ENCODE measurements at regions not wholly inside any gene's neighbourhood (a gene's known extent, or its start where the extent isn't known, plus 50 kb on each side); places are given as distances from the start of the nearest gene placed in this dataset.

DNA sequence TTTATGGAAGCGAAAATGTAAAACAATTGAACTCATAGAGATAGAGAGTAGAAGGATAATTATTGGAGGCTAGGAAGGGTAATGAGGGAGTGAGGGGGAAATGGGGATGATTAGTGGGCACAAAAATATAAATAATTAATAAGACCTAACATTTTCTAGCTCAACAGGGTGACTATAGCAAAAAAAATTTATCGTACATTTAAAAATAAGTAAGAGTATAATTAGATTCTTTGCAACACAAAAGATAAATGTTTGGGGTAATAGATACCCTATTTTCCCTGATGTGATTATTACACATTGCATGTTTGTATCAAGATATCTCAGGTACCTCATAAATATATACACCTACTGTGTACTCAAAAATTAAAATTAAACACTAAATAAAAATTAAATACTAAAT is 1070.0 kb downstream of the LRFN5 start:
- no peak for TF ChIP-seq POLR2A (IDR thresholded peaks at IDR 0.05)
- TF ChIP-seq, protein P1, sequence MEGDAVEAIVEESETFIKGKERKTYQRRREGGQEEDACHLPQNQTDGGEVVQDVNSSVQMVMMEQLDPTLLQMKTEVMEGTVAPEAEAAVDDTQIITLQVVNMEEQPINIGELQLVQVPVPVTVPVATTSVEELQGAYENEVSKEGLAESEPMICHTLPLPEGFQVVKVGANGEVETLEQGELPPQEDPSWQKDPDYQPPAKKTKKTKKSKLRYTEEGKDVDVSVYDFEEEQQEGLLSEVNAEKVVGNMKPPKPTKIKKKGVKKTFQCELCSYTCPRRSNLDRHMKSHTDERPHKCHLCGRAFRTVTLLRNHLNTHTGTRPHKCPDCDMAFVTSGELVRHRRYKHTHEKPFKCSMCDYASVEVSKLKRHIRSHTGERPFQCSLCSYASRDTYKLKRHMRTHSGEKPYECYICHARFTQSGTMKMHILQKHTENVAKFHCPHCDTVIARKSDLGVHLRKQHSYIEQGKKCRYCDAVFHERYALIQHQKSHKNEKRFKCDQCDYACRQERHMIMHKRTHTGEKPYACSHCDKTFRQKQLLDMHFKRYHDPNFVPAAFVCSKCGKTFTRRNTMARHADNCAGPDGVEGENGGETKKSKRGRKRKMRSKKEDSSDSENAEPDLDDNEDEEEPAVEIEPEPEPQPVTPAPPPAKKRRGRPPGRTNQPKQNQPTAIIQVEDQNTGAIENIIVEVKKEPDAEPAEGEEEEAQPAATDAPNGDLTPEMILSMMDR (IDR thresholded peaks at IDR 0.05): no peak
- H3K27me3 ChIP-seq: no peaks in the 10 kb centered on the region
- no peak overlapping the region for H3K4me3 ChIP-seq
- H3K4me1 ChIP-seq: no peaks in the 10 kb centered on the region
- no peak for DNase-seq
- no peak overlapping the region for H3K27ac ChIP-seq
- H3K36me3 ChIP-seq: no peaks in the 10 kb centered on the region
- H3K9me3 ChIP-seq: no peaks in the 10 kb centered on the region

DNA sequence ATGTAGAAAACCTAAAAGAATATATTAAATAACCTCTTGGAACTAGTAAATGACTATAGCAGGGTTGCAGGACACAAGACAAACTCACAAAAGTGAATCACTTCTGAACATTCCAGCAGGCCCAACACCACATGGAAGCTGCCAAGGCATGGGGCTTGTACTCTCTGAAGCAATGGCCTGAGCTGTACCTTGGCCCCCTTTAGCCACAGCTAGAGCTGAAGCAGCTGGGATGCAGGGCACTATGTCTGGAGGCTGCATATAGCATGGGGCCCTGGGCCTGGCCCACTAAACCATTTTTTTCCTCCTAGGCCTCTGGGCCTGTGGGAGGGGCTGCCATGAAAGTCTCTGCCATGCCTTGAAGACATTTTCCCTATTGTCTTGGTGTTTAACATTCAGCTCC is 1067.3 kb downstream of the LRFN5 start:
- no peak for DNase-seq
- H3K27me3 ChIP-seq: no peaks in the 10 kb centered on the region
- H3K4me1 ChIP-seq: no peaks in the 10 kb centered on the region
- H3K9me3 ChIP-seq: no peaks in the 10 kb centered on the region
- TF ChIP-seq, protein P1 (IDR thresholded peaks at IDR 0.05): no peak
- no peak for TF ChIP-seq POLR2A (IDR thresholded peaks at IDR 0.05)
- H3K4me3 ChIP-seq: no peak overlapping the region
- no peaks in the 10 kb centered on the region for H3K36me3 ChIP-seq
- no peak overlapping the region for H3K27ac ChIP-seq

DNA sequence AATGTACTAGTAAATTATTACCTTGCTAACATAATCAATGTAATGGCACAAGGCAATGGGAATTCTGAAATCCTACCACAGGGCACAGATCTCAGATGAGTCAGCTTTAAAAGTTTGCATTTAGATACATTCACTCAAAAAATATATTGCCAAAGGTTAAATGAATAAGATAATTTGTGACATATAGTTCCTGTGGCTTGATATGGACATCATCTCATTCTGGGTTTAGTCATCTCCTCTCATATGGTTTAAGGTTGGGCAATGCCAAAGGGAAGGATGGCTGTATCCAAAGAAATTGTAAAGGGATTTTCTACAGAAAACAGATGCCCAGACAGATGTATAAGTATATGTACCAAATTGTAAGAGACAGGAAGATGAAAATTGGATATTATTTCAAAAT is 1065.0 kb downstream of the LRFN5 start:
- Histone ChIP-seq H3K9me3 (no peaks in the 10 kb centered on the region), H3K36me3 (no peaks in the 10 kb centered on the region), H3K4me3 (no peak overlapping the region), H3K27me3 (no peaks in the 10 kb centered on the region), H3K4me1 (no peaks in the 10 kb centered on the region), H3K27ac (no peak overlapping the region)
- no peak for TF ChIP-seq POLR2A (IDR thresholded peaks at IDR 0.05)
- TF ChIP-seq, protein P1 (IDR thresholded peaks at IDR 0.05): no peak
- DNase-seq: no peak

DNA sequence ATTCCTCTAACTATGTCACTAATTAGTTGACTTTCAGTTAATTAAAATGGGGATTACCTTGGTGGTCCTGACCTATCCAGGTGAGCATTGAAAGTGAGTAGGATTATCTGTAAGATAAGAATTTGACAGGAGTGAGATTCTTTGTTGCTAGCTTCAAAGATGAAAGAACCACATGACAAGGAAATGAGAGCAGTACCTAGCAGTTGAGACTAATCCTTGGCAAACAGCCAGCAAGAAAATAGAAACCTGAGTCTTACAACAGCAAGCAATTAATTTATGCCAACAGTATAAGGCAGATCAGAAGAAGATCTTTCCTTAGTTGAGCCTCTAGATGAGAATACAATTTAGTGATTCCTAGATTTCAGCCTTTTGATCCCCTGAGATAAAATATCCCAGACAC is 1058.4 kb downstream of the LRFN5 start:
- Histone ChIP-seq H3K9me3 (no peaks in the 10 kb centered on the region), H3K27ac (no peak overlapping the region), H3K27me3 (no peaks in the 10 kb centered on the region), H3K4me1 (no peaks in the 10 kb centered on the region), H3K4me3 (no peak overlapping the region), H3K36me3 (no peaks in the 10 kb centered on the region)
- TF ChIP-seq, protein P1 (IDR thresholded peaks at IDR 0.05): no peak
- TF ChIP-seq POLR2A (IDR thresholded peaks at IDR 0.05): no peak
- DNase-seq: no peak

DNA sequence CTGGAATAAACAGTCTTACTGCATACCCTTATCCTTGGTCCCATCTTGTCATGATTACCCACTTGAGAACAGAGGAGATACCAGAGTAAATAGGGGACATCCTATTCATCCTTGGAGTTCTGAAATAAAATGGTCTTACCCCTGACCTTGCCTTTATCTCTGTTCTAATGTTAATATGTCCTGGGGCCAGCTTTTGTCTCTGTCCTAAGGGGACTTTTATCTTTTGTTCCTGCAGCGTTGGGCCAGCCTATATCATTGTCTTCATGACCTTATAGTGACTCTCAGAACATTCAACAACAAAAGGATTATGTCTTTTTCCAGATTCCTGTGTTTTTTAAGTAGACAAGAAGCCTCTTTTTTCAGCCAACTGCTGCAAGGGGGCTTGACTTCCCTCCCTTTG is 1057.5 kb downstream of the LRFN5 start:
- Histone ChIP-seq H3K9me3 (no peaks in the 10 kb centered on the region), H3K4me1 (no peaks in the 10 kb centered on the region), H3K36me3 (no peaks in the 10 kb centered on the region), H3K4me3 (no peak overlapping the region), H3K27ac (no peak overlapping the region), H3K27me3 (no peaks in the 10 kb centered on the region)
- TF ChIP-seq POLR2A (IDR thresholded peaks at IDR 0.05): no peak
- TF ChIP-seq, protein P1 (IDR thresholded peaks at IDR 0.05): no peak
- DNase-seq: no peak

DNA sequence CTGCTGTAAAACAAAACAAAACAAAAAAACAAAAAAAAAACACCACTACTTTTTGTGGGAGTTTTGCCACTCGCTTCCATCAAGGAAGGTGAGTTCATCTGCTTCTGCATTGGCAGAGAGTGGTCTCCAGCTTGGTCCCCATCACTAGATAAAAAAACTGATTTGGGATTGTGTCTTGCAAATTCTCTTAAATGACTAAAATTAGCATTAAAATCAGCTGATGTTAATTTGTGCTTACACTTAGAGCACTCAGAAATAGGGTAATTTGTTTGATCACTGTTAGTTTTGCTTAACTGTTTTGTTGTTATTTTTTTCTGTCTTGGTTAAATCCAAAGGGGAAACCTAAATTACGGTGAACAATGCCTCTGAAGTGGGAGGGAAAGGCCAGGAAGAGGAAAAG is 1048.0 kb downstream of the LRFN5 start:
- no peak for DNase-seq
- TF ChIP-seq, protein P1 (IDR thresholded peaks at IDR 0.05): no peak
- TF ChIP-seq POLR2A (IDR thresholded peaks at IDR 0.05): no peak

More for the DNA sequence above, 1048.0 kb downstream of the LRFN5 start:
- H3K36me3 ChIP-seq: no peaks in the 10 kb centered on the region
- H3K4me3 ChIP-seq: no peak overlapping the region
- H3K9me3 ChIP-seq: no peaks in the 10 kb centered on the region
- H3K27ac ChIP-seq: no peak overlapping the region
- no peaks in the 10 kb centered on the region for H3K4me1 ChIP-seq
- no peaks in the 10 kb centered on the region for H3K27me3 ChIP-seq
